ENCODE measurements at regions not wholly inside any gene's neighbourhood (a gene's known extent, or its start where the extent isn't known, plus 50 kb on each side); places are given as distances from the start of the nearest gene placed in this dataset.
"Not testable (repeated sequence)": the region's sequence is repeated elsewhere in the genome, so short reads cannot be mapped to it uniquely, and the experiment has no call there.

DNA sequence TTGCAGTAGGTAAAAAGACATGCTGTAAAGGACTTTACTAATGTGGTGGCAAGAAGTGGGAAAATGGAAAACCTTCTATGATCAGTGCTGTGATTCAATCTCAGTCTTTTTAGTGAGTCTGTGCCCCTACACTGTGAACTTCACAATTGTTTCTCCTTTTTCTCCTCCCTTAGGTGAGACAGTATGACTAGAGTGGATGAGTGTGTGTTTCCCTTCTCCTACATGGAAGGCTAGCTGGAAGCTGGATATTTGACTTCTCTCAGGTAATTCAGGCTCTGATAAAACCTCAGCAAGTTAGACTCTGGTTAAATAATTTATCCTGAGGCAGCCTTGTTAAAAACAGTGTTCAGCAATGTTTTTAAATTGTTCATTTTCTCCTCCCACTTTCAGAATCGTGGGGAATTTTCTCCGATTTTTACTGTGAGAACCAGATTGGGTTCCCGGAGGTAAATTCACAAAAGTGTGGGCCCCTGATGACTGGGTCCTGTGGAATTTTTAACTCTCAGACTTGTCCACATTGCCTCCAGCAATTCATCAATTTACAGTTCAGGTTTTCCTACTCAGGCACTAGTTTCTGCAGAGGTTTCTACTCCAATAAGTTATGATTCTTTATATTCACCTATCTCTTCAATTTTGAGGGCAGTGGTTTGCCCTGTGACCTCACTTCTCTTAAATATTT, 149.1 kb upstream of the PIK3R1 start:
- peak; percentile 14 for DNase-seq

DNA sequence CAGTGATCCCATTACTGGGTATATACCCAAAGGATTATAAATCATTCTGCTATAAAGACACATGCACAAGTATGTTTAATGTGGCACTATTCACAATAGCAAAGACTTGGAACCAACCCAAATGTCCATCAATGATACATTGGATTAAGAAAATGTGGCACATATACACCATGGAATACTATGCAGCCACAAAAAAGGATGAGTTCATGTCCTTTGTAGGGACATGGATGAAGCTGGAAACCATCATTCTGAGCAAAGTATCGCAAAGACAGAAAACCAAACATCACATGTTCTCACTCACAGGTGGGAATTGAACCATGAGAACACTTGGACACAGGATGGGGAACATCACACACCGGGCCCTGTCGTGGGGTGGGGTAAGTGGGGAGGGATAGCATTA, 150.2 kb upstream of the PIK3R1 start:
- DNase-seq: not testable (repeated sequence)

DNA sequence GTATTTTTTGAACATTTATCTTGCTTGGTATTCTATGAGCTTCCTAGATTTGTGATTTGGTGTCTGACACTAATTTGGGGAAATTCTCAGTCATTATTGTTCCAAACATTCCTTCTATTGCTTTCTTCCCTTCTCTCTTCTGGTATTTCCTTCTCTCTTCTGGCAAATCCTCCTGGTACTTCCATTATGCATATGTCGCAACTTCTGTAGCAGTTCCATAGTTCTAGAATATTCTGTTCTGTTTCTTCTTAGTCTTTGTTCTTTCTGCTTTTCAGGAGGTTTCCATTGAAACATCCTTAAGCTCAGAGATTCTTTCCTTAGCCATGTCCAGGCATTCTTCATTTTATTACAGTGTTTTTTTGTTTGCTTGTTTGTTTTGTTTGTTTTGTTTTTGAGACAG, 155.2 kb upstream of the PIK3R1 start:
- no peak for DNase-seq

DNA sequence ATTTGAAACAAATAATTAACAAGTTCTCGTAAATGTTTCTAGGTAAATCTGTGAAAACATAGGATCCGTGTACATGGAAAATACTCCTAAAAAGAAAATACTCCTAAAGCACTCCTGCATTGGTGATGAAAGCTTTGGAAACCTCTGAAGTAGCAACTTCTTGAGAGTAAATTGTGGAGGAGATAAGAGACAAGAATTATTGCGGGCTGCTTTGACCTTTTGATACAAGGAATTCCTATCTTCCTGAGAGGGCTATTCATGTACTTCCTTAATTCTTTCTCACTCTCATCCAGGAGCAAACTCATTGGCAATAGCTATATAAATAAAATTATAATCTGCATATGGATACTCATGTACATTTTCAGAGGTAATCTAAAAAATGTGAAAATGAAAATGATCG, 158.4 kb upstream of the PIK3R1 start:
- DNase-seq: no peak

DNA sequence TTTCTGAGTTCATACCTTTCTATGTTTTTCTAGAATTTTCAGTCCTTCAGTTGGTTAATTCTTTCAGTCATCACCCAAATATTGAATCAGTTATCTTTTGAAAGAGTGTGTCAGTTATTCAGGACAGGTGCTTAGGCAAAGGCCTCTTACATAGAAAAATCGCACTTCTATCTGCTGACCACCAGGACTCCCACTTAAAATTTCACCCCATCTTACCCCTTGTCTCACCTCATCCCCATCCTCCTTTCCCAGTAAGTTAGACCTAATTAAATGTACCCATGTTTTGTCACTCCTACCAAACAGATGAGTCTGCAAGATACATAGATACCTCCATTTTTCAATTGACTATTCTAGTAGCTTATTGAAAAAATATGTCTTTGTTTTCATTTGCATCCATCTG, 159.9 kb upstream of the PIK3R1 start:
- no peak for DNase-seq

DNA sequence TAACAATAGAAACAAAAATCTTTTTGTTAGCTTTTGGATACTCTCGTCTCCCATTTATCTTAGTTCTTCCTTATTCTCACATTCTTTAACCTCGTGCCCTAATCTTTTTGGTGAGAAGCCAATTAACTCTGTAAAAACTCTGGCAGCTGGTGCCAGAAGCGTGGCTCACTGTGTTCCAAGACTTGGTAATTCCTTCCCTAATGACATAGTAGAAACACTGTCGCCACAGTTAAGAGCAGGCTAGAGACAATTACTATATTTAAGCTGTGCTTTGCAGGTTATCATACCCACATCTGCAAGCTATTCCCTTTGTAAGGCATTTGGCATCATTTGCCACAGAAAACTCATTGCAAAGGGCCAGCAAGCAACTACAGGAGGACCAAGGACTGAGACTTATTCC, 160.9 kb upstream of the PIK3R1 start:
- no peak for DNase-seq

DNA sequence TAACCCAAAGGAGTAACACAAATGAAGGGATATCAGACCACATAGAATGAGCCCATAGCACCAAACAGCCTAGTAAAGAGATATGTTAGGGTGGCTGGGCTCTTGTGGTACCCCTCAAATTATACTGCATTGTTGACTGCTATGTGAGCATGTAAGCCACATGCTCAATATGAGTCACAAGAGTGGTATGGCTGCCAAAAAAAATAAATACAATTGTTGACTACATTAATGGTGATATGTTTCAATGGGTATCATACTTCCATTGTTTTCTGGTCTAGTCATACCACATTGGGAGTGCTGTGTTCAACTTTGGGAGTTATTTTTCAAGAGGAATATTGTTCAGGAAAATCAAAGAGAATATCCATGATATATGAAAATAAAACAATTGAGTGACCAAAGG, 162.4 kb upstream of the PIK3R1 start:
- peak; percentile 24 for DNase-seq

DNA sequence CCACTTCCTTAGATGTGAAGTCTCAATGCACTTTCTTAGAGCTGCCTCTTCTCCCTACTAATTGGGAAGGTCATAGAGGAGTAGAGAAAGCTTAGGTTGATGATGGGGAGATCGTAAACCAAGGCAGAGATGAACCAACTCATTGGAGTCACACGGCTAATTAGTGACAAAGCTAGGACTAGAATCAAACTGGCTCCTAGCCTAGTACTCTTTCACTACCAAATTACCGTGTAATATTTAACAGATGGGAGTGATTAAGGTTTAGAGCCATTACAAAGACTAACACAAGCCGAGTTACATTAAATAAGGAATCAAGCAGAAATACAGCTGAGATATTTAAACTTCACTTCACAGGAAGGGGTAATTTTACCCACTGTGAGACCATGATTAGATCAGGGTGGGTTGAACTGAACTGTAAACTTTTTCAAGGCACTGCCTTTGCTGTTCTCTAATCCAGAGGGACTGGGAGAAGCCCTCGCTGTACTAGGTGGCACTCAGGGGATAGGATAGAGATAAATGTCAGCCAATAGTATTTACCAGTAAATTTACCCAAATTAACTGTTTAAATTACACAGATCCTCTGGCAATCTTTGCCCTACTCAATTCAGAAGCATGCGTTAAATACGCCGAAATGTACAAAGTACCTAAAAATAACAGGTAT, 166.4 kb upstream of the PIK3R1 start:
- DNase-seq: peak; percentile 77

DNA sequence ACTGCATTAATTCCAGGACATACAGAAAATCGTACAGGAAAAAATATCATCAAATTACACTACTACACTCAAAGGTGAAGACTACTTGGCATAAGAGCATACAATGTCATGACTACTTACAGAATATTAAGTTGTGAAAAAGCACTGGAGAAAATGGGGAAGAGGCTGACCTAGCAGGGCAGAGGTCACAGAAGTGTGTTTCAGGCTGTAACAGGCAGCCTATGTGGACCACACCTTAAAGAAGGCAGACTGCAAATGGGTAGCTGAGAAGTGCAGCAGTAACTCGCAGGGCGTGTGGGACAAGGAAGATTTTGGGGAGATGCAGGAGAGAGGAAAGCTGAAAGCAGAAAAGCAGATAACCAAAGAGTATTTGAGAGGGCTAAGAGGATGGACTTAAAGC, 167.0 kb upstream of the PIK3R1 start:
- DNase-seq: no peak

DNA sequence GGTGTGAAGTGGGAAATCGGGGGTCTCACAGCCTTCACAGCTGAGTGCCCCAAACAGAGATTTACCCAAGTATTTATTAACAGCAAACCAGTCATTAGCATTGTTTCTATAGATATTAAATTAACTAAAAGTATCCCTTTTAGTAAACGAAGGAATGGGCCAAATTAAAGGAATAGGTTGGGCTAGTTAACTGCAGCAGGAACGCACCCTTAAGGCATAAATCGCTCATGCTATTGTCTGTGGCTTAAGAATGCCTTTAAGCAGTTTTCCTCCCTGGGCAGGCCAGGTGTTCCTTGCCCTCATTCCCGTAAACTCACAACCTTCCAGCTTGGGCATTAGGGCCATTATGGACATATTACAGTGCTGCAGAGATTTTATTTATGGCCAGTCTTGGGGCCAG, 167.5 kb upstream of the PIK3R1 start:
- not testable (repeated sequence) for DNase-seq

DNA sequence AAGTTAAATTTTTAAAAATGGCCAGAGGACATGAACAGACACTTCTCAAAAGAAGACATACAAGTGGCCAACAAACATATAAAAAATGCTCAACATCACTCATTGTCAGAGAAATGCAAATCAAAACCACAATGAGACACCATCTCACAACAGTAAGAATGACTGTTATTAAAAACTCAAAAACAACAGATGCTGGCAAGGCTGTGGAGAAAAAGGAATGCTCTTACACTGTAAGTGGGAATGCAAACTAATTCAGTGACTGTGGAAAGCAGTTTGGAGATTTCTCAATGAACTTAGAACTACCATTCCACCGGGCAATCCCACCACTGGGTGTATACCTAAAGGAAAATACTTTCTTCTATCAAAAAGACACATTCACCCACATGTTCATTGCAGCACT, 168.5 kb upstream of the PIK3R1 start:
- DNase-seq: peak; percentile 93

DNA sequence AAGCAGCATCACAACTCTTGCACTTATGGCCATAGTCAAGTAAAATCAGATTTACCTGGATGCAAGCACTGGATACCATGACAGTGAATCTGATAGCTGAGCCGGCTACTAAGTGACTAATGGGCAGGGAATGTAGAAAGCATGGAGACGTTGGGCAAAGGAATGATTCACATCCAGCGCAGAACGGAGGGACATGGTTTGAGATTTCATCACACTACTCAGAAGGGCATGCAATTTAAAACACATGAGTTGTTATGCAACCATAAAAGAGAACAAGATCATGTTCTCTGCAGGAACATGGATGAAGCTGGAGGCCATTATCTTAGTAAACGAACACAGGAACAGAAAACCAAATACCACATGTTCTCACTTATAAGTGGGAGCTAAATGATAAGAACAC, 169.1 kb upstream of the PIK3R1 start:
- DNase-seq: peak; percentile 99

DNA sequence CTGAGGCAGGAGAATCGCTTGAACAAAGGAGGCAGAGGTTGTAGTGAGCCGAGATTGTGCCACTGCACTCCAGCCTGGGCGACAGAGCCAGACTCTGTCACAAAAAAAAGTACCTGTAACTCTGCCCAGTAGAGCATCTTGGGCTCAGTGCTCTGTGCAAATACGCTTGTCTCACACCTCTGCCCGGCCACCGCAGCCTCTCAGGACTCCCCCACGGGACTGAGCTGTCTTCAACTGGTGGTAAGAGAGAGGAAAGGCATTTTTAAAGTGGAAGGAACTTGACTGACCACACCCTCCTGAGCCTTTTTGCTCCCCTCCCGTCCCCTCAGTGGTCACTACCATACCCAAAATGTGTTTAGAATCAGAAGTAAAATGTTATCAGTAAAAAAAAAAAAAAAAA, 174.3 kb upstream of the PIK3R1 start:
- DNase-seq: no peak

DNA sequence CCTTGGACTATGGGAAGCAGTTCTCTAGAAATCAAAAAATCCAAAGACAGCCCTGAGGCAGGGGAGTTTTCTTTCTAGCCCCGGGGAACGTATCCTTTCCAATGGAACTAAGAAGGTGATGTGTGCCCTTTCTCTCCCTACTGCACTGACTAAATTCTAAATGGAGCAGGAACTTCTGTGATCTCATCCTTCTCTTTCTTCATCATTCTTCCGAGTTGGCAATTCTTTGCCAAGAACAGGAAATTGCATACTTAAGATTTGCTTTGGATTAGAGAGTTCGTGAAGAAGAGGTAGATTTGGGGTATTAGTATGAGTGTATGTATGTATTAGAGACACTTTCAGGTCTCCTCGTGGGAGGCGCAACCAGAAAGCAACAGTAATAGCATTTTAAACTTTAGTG, 178.0 kb upstream of the PIK3R1 start:
- no peak for DNase-seq

DNA sequence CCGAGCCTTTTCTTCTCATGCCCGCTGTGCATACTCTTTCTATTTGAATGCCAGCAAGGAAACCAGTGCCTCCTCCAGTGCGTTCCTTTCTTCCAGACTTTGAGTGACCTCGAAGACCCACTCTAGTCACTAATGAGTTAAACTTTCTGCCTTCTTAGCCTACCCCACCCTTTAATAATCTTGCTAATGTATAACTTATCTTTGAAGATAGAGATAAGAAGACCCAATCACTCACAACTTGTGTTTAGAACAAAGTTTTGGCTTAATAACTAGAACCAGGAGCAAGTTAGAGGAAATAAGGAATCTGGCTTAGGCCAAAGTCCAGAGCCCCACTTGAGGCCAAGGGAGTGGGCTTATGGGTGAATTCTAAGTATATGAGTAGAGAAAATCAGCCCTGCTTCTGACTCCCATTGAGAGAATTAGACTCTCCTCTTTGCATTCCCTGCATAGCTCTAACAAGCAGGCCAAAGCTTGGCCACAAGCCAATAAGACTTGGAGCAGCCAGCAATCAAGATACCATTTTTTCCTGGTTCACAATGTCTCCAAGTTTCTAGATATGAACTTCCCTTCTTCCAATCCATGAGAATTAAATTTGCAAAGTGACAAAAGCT, 181.5 kb upstream of the PIK3R1 start:
- peak; percentile 78 for DNase-seq

DNA sequence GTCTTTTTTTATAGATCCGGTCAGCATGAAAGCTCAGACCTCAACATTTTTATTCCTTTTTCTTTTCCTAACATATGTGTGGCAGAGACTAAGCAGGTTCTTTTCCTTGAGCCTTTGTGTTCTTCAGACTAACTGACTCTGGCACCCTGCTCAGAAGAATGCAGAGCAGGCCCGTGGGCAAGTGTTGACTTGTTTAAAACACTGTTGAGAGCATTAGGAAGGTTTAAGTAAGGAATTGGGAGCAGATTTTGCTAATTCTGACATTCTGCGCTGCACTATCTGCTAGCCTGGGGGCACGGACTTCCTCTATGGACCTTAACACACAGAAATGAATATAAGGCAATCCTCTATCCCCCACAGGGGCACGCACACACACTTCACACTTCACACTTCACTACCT, 182.5 kb upstream of the PIK3R1 start:
- DNase-seq: no peak

DNA sequence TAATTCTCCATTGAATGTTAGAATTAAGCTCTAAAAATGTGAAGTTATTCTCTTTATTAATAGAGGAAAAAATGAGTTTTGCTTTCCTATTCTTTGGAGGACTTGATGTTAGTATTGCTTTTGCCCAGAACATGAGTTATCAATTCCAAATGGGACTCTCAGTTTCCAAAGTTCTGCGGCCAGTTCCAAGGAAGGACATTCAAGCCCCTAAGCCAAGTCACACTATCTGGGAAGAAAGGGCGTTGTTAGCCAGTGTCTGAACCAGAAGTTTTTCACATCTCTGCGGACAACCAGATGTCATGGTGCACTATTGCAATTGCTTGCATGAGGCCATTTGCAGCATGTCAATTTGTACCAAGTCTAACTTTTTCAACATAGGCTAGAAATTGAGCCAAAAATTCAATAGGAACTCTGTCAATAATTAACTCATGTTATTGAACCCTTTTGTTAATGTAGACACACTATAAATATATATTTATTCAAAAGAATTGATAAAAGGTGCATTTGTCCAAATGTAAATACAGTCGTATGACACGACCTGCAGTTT, 183.3 kb upstream of the PIK3R1 start:
- no peak for DNase-seq

DNA sequence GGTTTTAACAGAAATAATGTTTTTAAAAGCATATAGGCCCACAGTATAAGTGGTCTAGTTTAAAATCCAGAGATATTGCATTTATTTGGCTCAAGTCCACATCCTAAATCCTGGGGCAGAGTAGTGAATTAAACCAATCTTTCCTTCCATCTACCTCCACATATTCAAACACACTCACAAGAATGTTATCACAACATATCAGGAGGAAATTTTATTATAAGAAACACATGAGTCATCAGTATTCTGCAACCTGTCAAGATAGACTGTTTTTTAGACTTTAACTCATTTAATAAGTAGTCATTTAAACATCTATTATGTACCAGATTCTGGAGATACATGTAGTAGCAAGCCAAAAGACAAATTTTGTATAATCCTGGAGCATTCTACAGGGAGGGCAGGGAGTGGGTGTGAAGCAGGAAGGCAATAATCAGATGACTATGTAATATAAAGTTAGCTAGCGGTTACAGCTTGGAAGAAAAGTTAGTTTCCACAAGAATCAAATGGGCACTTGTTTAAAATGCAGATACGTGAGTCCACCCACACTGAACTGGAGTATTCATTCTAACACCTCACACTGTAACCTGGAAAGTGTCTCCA, 187.3 kb upstream of the PIK3R1 start:
- peak; percentile 33 for DNase-seq

DNA sequence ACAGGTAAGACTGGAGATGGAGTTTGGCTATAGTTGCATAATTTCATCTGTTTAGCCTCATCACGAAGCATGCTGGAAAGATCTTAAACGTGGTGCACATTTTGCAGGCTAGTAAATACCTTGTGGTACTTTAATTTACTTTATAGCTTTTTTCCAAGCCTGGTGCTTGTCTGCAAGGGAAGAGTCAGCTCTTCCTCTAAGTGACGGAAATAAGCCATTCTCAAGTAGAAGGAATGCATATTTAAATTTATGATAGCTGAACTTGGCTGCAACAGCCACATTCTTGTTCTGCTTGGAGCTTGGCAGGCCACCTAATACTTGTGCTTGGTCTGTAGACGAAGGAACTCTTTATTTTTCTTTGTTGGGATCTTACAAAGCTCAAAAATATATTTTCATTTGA, 188.0 kb upstream of the PIK3R1 start:
- DNase-seq: peak; percentile 94

DNA sequence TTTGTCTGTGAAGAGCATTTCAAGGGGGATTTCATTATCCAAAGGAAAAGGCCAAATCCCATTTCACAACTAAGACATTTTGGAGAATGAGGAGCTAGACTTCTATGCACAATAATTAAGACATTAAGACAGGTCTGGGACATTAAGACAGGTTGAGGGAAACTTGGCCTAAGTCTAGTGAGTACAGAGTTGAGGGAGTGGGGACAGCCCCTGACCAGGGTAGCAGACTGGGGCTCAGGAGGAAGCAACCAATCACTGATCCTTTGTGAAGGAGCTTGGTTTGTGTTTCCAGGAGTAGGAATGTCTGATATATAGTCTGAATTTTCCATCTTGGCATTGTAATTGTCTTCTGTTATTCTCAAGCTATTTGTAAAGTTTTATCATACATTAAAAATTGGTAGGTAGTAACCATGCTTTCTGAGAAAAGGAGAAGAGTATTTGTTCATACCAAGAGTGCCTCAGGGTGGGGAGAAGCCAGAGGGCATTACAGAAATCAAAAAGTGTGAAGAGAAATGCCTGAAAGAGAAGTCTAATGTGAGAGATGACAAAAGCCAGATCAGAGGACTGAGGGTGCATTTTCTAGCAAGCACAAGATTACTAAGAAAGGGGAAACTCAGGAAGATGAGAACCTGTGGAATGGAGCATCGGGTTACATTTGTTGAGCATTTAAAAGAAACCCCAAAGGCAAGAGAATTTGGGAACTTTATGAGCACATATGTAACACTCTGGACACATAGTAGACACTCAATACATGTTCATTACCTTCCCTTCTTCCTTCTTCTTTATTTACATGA, 189.3 kb upstream of the PIK3R1 start:
- no peak for DNase-seq

DNA sequence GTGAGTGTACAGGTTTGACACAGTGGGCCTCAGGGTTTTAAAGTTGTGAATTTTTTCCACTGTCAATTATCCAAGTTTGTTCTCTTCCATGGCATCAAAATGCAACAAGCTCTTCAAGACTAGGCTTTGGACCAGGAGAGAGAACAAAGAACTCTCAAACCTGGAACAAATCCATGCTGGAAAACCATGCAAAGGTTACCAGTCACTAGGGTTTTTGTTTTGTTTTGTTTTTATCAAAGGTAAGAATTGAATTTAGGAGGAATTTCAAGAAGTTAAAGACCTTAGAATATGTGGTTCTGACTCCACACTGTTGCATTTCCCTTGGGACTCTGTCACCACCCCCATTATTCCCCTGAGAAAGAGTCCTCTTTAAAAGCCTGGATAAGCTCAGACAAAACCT, 191.1 kb upstream of the PIK3R1 start:
- DNase-seq: no peak

DNA sequence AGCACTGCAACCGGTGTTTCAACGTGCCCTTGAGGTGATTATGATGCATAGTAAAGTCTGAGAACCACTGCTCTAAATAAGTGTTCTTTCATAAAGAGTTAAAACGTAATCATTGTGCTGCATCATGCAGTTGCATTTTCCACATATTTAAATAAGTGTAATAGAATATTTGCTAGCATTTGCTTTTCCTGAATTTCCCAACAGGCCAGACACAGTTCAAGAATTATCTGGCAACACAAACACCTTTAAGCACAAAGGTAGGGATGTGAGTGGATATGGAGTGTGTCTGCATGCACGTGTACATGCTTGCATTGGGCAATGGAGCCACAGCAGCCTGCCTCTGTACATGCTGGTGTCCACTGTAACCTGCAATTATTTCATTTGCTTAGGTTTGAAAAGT, 193.6 kb upstream of the PIK3R1 start:
- no peak for DNase-seq

DNA sequence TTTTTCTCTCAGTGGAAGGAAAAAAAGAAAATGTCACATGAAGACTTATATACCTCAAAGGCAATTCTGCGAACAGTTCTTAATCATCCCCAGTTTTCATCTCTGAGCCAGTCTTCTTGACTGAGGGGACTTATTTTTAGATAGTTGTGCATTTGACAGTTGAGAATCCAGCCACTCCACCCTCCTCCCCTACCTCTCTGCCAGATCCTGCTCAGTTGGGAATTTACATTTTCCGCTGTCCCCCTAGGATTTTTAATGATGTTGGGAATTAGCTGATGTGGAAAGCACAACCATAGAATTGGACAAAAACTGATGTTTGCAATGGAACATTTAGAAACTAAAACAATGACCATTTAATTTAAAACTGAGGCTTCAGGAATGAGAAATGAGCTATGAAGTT, 194.3 kb upstream of the PIK3R1 start:
- DNase-seq: no peak
